ENCODE measurements at regions not wholly inside any gene's neighbourhood (a gene's known extent, or its start where the extent isn't known, plus 50 kb on each side); places are given as distances from the start of the nearest gene placed in this dataset.

- TF ChIP-seq, protein P1, sequence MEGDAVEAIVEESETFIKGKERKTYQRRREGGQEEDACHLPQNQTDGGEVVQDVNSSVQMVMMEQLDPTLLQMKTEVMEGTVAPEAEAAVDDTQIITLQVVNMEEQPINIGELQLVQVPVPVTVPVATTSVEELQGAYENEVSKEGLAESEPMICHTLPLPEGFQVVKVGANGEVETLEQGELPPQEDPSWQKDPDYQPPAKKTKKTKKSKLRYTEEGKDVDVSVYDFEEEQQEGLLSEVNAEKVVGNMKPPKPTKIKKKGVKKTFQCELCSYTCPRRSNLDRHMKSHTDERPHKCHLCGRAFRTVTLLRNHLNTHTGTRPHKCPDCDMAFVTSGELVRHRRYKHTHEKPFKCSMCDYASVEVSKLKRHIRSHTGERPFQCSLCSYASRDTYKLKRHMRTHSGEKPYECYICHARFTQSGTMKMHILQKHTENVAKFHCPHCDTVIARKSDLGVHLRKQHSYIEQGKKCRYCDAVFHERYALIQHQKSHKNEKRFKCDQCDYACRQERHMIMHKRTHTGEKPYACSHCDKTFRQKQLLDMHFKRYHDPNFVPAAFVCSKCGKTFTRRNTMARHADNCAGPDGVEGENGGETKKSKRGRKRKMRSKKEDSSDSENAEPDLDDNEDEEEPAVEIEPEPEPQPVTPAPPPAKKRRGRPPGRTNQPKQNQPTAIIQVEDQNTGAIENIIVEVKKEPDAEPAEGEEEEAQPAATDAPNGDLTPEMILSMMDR (IDR thresholded peaks at IDR 0.05) = no peak
- TF ChIP-seq POLR2A (IDR thresholded peaks at IDR 0.05) = no peak
Observed at GRCh38 chr10:33688506-33688905, 354.0 kb upstream of the NRP1 start.
